IMR-90 (cell line): ENCODE measurements at regions not wholly inside any gene's neighbourhood (a gene's known extent, or its start where the extent isn't known, plus 50 kb on each side); places are given as distances from the start of the nearest gene placed in this dataset.

Experiments used
- ATAC-seq: fragments of 200-7000 bp; cut with Tn5 transposase; 2 replicates; pipeline ENCODE4 v1.9.1; 2020; ENCODE audit warnings: low read depth, mild to moderate bottlenecking, moderate library complexity
- BruUV-seq: library from RNA; stranded (reverse); fragments of 400-500 nt; replicated peaks from 2 replicates; lab custom pipeline; 2021; lab: Mats Ljungman, UMichigan
- CTCF ChIA-PET: fragments of 300-600 bp; formaldehyde crosslinking; extraction: SDS; loops from one replicate; lab custom pipeline; 2021; ENCODE audit warnings: antibody characterized with exemption; lab: Yijun Ruan, JAX
- POLR2A ChIA-PET: fragments of 300-600 bp; sonication (Branson Sonifier 250); formaldehyde crosslinking; loops from one replicate; lab custom pipeline; 2022; ENCODE audit warnings: antibody characterized with exemption; ENCODE audit not compliant: unreplicated experiment; lab: Charles Lee
- DNase-seq: peaks from one replicate; pipeline ENCODE4 v3.0.0; 2013
- H2AFZ ChIP-seq: replicated peaks from 2 replicates; pipeline ENCODE3; 2013; ENCODE audit warnings: low read length, mild to moderate bottlenecking; ENCODE audit not compliant: poor library complexity
- H2AK5ac ChIP-seq: 2 replicates; pipeline ENCODE4 v1.6.1; 2013; ENCODE audit warnings: low read depth, low read length, inconsistent platforms
- H2AK9ac ChIP-seq: replicated peaks from 2 replicates; pipeline ENCODE3; 2013; ENCODE audit warnings: mild to moderate bottlenecking, low read depth, low read length, moderate library complexity; ENCODE audit not compliant: poor library complexity
- H2BK120ac ChIP-seq: 2 replicates; pipeline ENCODE4 v1.6.1; 2013; ENCODE audit warnings: low read depth, low read length, inconsistent platforms
- H2BK15ac ChIP-seq: 3 replicates; pipeline ENCODE4 v1.6.1; 2013; ENCODE audit warnings: low read depth, low read length, inconsistent platforms
- H2BK20ac ChIP-seq: 2 replicates; pipeline ENCODE4 v1.6.1; 2013; ENCODE audit warnings: low read depth, mild to moderate bottlenecking, inconsistent platforms, low read length, moderate library complexity
- H2BK5ac ChIP-seq: 2 replicates; pipeline ENCODE4 v1.6.1; 2013; ENCODE audit warnings: mild to moderate bottlenecking, low read depth, low read length, inconsistent platforms; ENCODE audit not compliant: poor library complexity, severe bottlenecking
- H3K14ac ChIP-seq: replicated peaks from 2 replicates; pipeline ENCODE4 v1.6.1; 2013; ENCODE audit warnings: low read depth, low read length, inconsistent platforms
- H3K18ac ChIP-seq: 2 replicates; pipeline ENCODE4 v1.6.1; 2013; ENCODE audit warnings: low read depth, low read length, control low read depth
- H3K23ac ChIP-seq: 2 replicates; pipeline ENCODE4 v1.6.1; 2013; ENCODE audit warnings: low read depth, low read length, inconsistent platforms
- H3K27ac ChIP-seq: 2 replicates; pipeline ENCODE4 v1.5.1; 2013; ENCODE audit warnings: mild to moderate bottlenecking, control low read depth, low read length; ENCODE audit not compliant: insufficient read depth
- H3K27me3 ChIP-seq: 2 replicates; pipeline ENCODE4 v1.6.1; 2013; ENCODE audit warnings: low read length; ENCODE audit not compliant: control insufficient read depth, insufficient read depth
- H3K36me3 ChIP-seq: 2 replicates; pipeline ENCODE4 v1.6.1; 2013; ENCODE audit warnings: low read length, mixed read lengths; ENCODE audit not compliant: control insufficient read depth, insufficient read depth
- H3K4ac ChIP-seq: 2 replicates; pipeline ENCODE4 v1.6.1; 2013; ENCODE audit warnings: low read depth, low read length, inconsistent platforms
- H3K4me1 ChIP-seq: 2 replicates; pipeline ENCODE4 v1.6.1; 2013; ENCODE audit warnings: low read length, mixed read lengths; ENCODE audit not compliant: control insufficient read depth, insufficient read depth
- H3K4me2 ChIP-seq: 2 replicates; pipeline ENCODE4 v1.6.1; 2013; ENCODE audit warnings: low read depth, mild to moderate bottlenecking, control low read depth, low read length, moderate library complexity
- H3K4me3 ChIP-seq: 2 replicates; pipeline ENCODE4 v1.5.1; 2013; ENCODE audit warnings: low read depth, mild to moderate bottlenecking, control low read depth, low read length, moderate library complexity; ENCODE audit not compliant: insufficient read depth
- H3K56ac ChIP-seq: 2 replicates; pipeline ENCODE4 v1.6.1; 2013; ENCODE audit warnings: low read length, inconsistent platforms; ENCODE audit not compliant: insufficient read depth; ENCODE audit errors: extremely low read depth
- H3K79me1 ChIP-seq, 2 experiments: 2 replicates each; pipeline ENCODE4 v1.6.1; 2013; ENCODE audit warnings: low read length in 2 of 2, inconsistent platforms in 1 of 2, low read depth in 1 of 2
- H3K9ac ChIP-seq: 2 replicates; pipeline ENCODE4 v1.6.1; 2013; ENCODE audit warnings: low read depth, low read length, control low read depth
- H3K9me1 ChIP-seq: 2 replicates; pipeline ENCODE4 v1.6.1; 2013; ENCODE audit warnings: low read length, inconsistent platforms; ENCODE audit not compliant: insufficient read depth
- H3K9me3 ChIP-seq: 2 replicates; pipeline ENCODE4 v1.6.1; 2013; ENCODE audit warnings: low read length; ENCODE audit not compliant: control insufficient read depth, insufficient read depth
- H4K20me1 ChIP-seq: 2 replicates; pipeline ENCODE4 v1.6.1; 2013; ENCODE audit warnings: low read length, inconsistent platforms; ENCODE audit not compliant: insufficient read depth
- H4K5ac ChIP-seq: 2 replicates; pipeline ENCODE4 v1.6.1; 2013; ENCODE audit warnings: mild to moderate bottlenecking, low read depth, low read length, control low read depth
- H4K8ac ChIP-seq, 2 experiments: 2 replicates each; pipeline ENCODE4 v1.6.1; 2013; ENCODE audit warnings: low read depth in 2 of 2, low read length in 2 of 2, control low read depth in 1 of 2, inconsistent platforms in 1 of 2
- H4K91ac ChIP-seq: 2 replicates; pipeline ENCODE4 v1.6.1; 2013; ENCODE audit warnings: low read depth, low read length, inconsistent platforms; ENCODE audit not compliant: insufficient read depth
- BHLHE40 ChIP-seq: fragments of 150-350 bp; IDR thresholded peaks from 2 replicates; pipeline ENCODE4 v1.6.1; 2016; ENCODE audit warnings: mild to moderate bottlenecking, low read depth, low read length
- CEBPB ChIP-seq: IDR thresholded peaks from 2 replicates; pipeline ENCODE4 v1.6.1; 2012; ENCODE audit warnings: low read depth, low read length, improper control_type of control experiment
- CHD1 ChIP-seq: IDR thresholded peaks from 2 replicates; pipeline ENCODE4 v1.6.1; 2012; ENCODE audit warnings: low read depth, low read length, improper control_type of control experiment
- FOS ChIP-seq: fragments of 150-350 bp; IDR thresholded peaks from 2 replicates; pipeline ENCODE4 v1.6.1; 2016; ENCODE audit warnings: low read depth, low read length
- MAFK ChIP-seq: IDR thresholded peaks from 2 replicates; pipeline ENCODE4 v1.6.1; 2012; ENCODE audit warnings: low read depth, low read length, improper control_type of control experiment
- MAZ ChIP-seq: IDR thresholded peaks from 2 replicates; pipeline ENCODE4 v1.6.1; 2012; ENCODE audit warnings: low read depth, mild to moderate bottlenecking, low read length, improper control_type of control experiment, moderate library complexity, borderline replicate concordance
- MXI1 ChIP-seq: IDR thresholded peaks from 2 replicates; pipeline ENCODE4 v1.6.1; 2012; ENCODE audit warnings: low read depth, mild to moderate bottlenecking, low read length, moderate library complexity, borderline replicate concordance
- NFE2L2 ChIP-seq: fragments of 150-350 bp; IDR thresholded peaks from 2 replicates; pipeline ENCODE4 v1.6.1; 2016; ENCODE audit warnings: low read depth, mild to moderate bottlenecking, low read length
- POLR2A ChIP-seq: IDR thresholded peaks from 2 replicates; pipeline ENCODE4 v1.6.1; 2012; ENCODE audit warnings: mild to moderate bottlenecking, low read depth, low read length
- RAD21 ChIP-seq: IDR thresholded peaks from 2 replicates; pipeline ENCODE4 v1.6.1; 2012; ENCODE audit warnings: low read length, improper control_type of control experiment
- RCOR1 ChIP-seq: IDR thresholded peaks from 2 replicates; pipeline ENCODE4 v1.6.1; 2012; ENCODE audit warnings: mild to moderate bottlenecking, low read length, improper control_type of control experiment; ENCODE audit not compliant: insufficient replicate concordance
- RFX5 ChIP-seq: IDR thresholded peaks from 2 replicates; pipeline ENCODE4 v1.8.0; 2012; ENCODE audit warnings: low read depth, mild to moderate bottlenecking, low read length, moderate library complexity
- SMC3 ChIP-seq: fragments of 150-350 bp; IDR thresholded peaks from 2 replicates; pipeline ENCODE4 v1.6.1; 2016; ENCODE audit warnings: low read depth, mild to moderate bottlenecking, antibody characterized with exemption, low read length, moderate library complexity
- WGBS, 2 experiments: methylation state at CpG; one replicate each; pipeline versions ENCODE4 v1.1.5 to v1.1.7; 2013; ENCODE audit warnings: missing lambda C conversion rate in 2 of 2; ENCODE audit not compliant: insufficient read length in 1 of 2; ENCODE audit errors: extremely low coverage in 2 of 2; 5-methylcytosine and 5-hydroxymethylcytosine counted together
- dilution Hi-C: fragments of 300-500 bp; cut with HindIII; formaldehyde crosslinking; loops from one replicate; pipeline ENCODE4 v1.14.3; 2018; ENCODE audit warnings: low sequenced_read_pairs; ENCODE audit not compliant: unreplicated experiment
- in situ Hi-C: fragments of 300-500 bp; cut with MboI; formaldehyde crosslinking; loops from 3 replicates; pipeline ENCODE4 v1.14.3; 2019; ENCODE audit warnings: low sequenced_read_pairs, inconsistent platforms, mixed read lengths
- intact Hi-C: fragments of 100-400 bp; cut with micrococcal nuclease; formaldehyde crosslinking; loops from 2 replicates; pipeline ENCODE4 v1.10.0; 2022
- TF ChIP-seq, protein P1 (sequence below): conservative IDR thresholded peaks from 2 replicates; pipeline ENCODE4 v1.5.1; 2012; ENCODE audit warnings: mild to moderate bottlenecking, low read depth, low read length, improper control_type of control experiment
- TF ChIP-seq, protein P2 (sequence below): fragments of 150-350 bp; IDR thresholded peaks from 2 replicates; pipeline ENCODE4 v1.6.1; 2017; ENCODE audit warnings: mild to moderate bottlenecking, antibody characterized with exemption, low read length, low read depth
- TF ChIP-seq, protein P3 (sequence below): fragments of 150-350 bp; IDR thresholded peaks from 2 replicates; pipeline ENCODE4 v1.6.1; 2016; ENCODE audit warnings: low read depth, mild to moderate bottlenecking, low read length, moderate library complexity, borderline replicate concordance

DNA sequence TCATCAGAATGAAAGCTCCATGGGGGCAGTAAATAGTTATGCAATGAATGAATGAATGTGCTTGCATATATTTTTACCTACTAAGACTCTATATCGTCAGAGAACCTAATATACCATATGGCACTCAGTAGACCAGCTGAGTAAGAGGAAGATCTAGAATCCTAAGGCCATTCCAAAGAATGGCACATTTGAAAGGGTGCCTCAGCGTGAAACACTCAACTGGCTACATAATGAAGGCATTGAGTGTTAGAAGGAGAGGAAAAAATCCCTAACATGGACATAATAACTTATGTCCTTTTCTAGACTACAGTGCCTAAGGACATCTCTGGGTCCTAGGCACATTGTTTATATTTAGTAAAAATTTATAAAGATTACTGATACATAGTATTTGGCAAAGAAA is 61.7 kb upstream of the ARID2 start:
- Histone ChIP-seq H4K5ac (no peak overlapping the region), H4K20me1 (no peaks in the 10 kb centered on the region), H3K18ac (no peak overlapping the region), H3K4me2 (no peak overlapping the region), H2BK15ac (no peak overlapping the region), H3K4me3 (no peak overlapping the region), H3K36me3 (no peaks in the 10 kb centered on the region), H2AK5ac (no peak overlapping the region), H3K27me3 (no peaks in the 10 kb centered on the region), H3K4me1 (peaks cover 4% of the 10 kb centered on the region), H3K56ac (no peak overlapping the region), H3K23ac (no peak overlapping the region), H3K9me3 (no peaks in the 10 kb centered on the region), H2BK5ac (no peak overlapping the region), H2AK9ac (no peak overlapping the region), H3K4ac (no peak overlapping the region), H3K9ac (no peak overlapping the region), H2BK120ac (no peak overlapping the region), H4K91ac (no peak overlapping the region), H3K14ac (no peak overlapping the region), H3K9me1 (peaks cover 5% of the 10 kb centered on the region), H2BK20ac (no peak overlapping the region), H4K8ac (no peak overlapping the region), H3K27ac (no peak overlapping the region), H3K79me1 (no peaks in the 10 kb centered on the region), H2AFZ (no peak overlapping the region)
- no peak for TF ChIP-seq FOS
- TF ChIP-seq, protein P1, sequence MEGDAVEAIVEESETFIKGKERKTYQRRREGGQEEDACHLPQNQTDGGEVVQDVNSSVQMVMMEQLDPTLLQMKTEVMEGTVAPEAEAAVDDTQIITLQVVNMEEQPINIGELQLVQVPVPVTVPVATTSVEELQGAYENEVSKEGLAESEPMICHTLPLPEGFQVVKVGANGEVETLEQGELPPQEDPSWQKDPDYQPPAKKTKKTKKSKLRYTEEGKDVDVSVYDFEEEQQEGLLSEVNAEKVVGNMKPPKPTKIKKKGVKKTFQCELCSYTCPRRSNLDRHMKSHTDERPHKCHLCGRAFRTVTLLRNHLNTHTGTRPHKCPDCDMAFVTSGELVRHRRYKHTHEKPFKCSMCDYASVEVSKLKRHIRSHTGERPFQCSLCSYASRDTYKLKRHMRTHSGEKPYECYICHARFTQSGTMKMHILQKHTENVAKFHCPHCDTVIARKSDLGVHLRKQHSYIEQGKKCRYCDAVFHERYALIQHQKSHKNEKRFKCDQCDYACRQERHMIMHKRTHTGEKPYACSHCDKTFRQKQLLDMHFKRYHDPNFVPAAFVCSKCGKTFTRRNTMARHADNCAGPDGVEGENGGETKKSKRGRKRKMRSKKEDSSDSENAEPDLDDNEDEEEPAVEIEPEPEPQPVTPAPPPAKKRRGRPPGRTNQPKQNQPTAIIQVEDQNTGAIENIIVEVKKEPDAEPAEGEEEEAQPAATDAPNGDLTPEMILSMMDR, result no peak
- TF ChIP-seq MAZ, result no peak
- TF ChIP-seq, protein P2, sequence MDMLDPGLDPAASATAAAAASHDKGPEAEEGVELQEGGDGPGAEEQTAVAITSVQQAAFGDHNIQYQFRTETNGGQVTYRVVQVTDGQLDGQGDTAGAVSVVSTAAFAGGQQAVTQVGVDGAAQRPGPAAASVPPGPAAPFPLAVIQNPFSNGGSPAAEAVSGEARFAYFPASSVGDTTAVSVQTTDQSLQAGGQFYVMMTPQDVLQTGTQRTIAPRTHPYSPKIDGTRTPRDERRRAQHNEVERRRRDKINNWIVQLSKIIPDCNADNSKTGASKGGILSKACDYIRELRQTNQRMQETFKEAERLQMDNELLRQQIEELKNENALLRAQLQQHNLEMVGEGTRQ, result no peak
- TF ChIP-seq RFX5, result no peak
- TF ChIP-seq CEBPB, result no peak
- TF ChIP-seq, protein P3, sequence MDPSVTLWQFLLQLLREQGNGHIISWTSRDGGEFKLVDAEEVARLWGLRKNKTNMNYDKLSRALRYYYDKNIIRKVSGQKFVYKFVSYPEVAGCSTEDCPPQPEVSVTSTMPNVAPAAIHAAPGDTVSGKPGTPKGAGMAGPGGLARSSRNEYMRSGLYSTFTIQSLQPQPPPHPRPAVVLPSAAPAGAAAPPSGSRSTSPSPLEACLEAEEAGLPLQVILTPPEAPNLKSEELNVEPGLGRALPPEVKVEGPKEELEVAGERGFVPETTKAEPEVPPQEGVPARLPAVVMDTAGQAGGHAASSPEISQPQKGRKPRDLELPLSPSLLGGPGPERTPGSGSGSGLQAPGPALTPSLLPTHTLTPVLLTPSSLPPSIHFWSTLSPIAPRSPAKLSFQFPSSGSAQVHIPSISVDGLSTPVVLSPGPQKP, result no peak
- TF ChIP-seq SMC3, result no peak
- no peak for TF ChIP-seq BHLHE40
- no peak for TF ChIP-seq CHD1
- TF ChIP-seq POLR2A, result no peak
- TF ChIP-seq RAD21, result no peak
- no peak for TF ChIP-seq RCOR1
- TF ChIP-seq NFE2L2, result no peak
- no peak for TF ChIP-seq MXI1
- TF ChIP-seq MAFK, result no peak
- ChIA-PET CTCF (interaction anchor here (0.9 kb wide), 1 partner anchor 124 kb away, joined by 3 read pairs; no protein-coding TSS in a partner anchor), POLR2A (no interaction called here)
- DNase-seq (no peak), ATAC-seq (no peak)
- dilution Hi-C loops, result no loop called here
- no TSS peak for BruUV-seq
- in situ Hi-C loops, result no loop called here
- intact Hi-C loops, result no loop called here
- WGBS, 2 experiments, result no CpG with 5 or more reads among the region's 2 CpGs
